H9 (cell line): ENCODE measurements at regions not wholly inside any gene's neighbourhood (a gene's known extent, or its start where the extent isn't known, plus 50 kb on each side); places are given as distances from the start of the nearest gene placed in this dataset.

ENCODE experiments used
- DNase-seq: peaks from one replicate; pipeline ENCODE4 v3.0.0-alpha.2; 2017
- H2AFZ ChIP-seq: one replicate; pipeline ENCODE4 v1.6.1; 2013; ENCODE audit warnings: mild to moderate bottlenecking, low read length, control low read depth, moderate library complexity
- H2AK5ac ChIP-seq: 2 replicates; pipeline ENCODE4 v1.6.1; 2013; ENCODE audit warnings: low read length, control low read depth, mixed read lengths; ENCODE audit not compliant: insufficient read length
- H2BK120ac ChIP-seq: one replicate; pipeline ENCODE4 v1.6.1; 2013; ENCODE audit warnings: low read depth, mild to moderate bottlenecking, low read length, control low read depth, inconsistent platforms; ENCODE audit not compliant: poor library complexity, severe bottlenecking
- H2BK12ac ChIP-seq: 2 replicates; pipeline ENCODE4 v1.6.1; 2013; ENCODE audit warnings: low read length, control low read depth, mixed read lengths, low read depth; ENCODE audit not compliant: insufficient read length
- H2BK15ac ChIP-seq: 2 replicates; pipeline ENCODE4 v1.6.1; 2013; ENCODE audit warnings: low read depth, low read length, control low read depth
- H2BK20ac ChIP-seq: one replicate; pipeline ENCODE4 v1.6.1; 2013; ENCODE audit warnings: low read depth, mild to moderate bottlenecking, low read length, control low read depth, inconsistent platforms; ENCODE audit not compliant: poor library complexity, severe bottlenecking
- H2BK5ac ChIP-seq: 2 replicates; pipeline ENCODE4 v1.6.1; 2013; ENCODE audit warnings: low read length, control low read depth, mixed read lengths; ENCODE audit not compliant: insufficient read length
- H3K14ac ChIP-seq: 2 replicates; pipeline ENCODE4 v1.6.1; 2013; ENCODE audit warnings: low read length, control low read depth; ENCODE audit not compliant: insufficient read depth
- H3K18ac ChIP-seq: 2 replicates; pipeline ENCODE4 v1.6.1; 2013; ENCODE audit warnings: low read depth, mild to moderate bottlenecking, mixed read lengths, low read length, control low read depth; ENCODE audit not compliant: insufficient read length
- H3K23ac ChIP-seq: 2 replicates; pipeline ENCODE4 v1.6.1; 2013; ENCODE audit warnings: low read length, control low read depth, mixed read lengths, low read depth; ENCODE audit not compliant: insufficient read length
- H3K23me2 ChIP-seq: 2 replicates; pipeline ENCODE4 v1.6.1; 2013; ENCODE audit warnings: low read depth, mild to moderate bottlenecking, mixed read lengths, low read length, control low read depth; ENCODE audit not compliant: insufficient read length, poor library complexity, severe bottlenecking
- H3K27ac ChIP-seq: 2 replicates; pipeline ENCODE4 v1.5.1; 2013; ENCODE audit warnings: low read length, control low read depth, mixed read lengths, low read depth; ENCODE audit not compliant: insufficient read length
- H3K27me3 ChIP-seq: 2 replicates; pipeline ENCODE4 v1.6.1; 2013; ENCODE audit warnings: low read length, control low read depth, inconsistent platforms; ENCODE audit not compliant: insufficient read depth
- H3K4ac ChIP-seq: 2 replicates; pipeline ENCODE4 v1.6.1; 2013; ENCODE audit warnings: low read depth, mild to moderate bottlenecking, control low read depth, inconsistent platforms, low read length, moderate library complexity
- H3K4me1 ChIP-seq: 2 replicates; pipeline ENCODE4 v1.6.1; 2013; ENCODE audit warnings: low read length, control low read depth, inconsistent platforms; ENCODE audit not compliant: insufficient read depth
- H3K4me2 ChIP-seq: 2 replicates; pipeline ENCODE4 v1.6.1; 2013; ENCODE audit warnings: low read length, control low read depth, mixed read lengths; ENCODE audit not compliant: insufficient read length, insufficient read depth
- H3K56ac ChIP-seq: 2 replicates; pipeline ENCODE4 v1.6.1; 2013; ENCODE audit warnings: low read depth, mild to moderate bottlenecking, mixed read lengths, low read length, control low read depth; ENCODE audit not compliant: insufficient read length
- H3K79me1 ChIP-seq: 2 replicates; pipeline ENCODE4 v1.6.1; 2013; ENCODE audit warnings: low read depth, mild to moderate bottlenecking, moderate library complexity, low read length, control low read depth, inconsistent platforms; ENCODE audit not compliant: insufficient read depth, poor library complexity, severe bottlenecking
- H3K79me2 ChIP-seq: 2 replicates; pipeline ENCODE4 v1.6.1; 2013; ENCODE audit warnings: low read length, control low read depth, inconsistent platforms; ENCODE audit not compliant: insufficient read depth
- H3K9ac ChIP-seq: 2 replicates; pipeline ENCODE4 v1.6.1; 2013; ENCODE audit warnings: low read length, control low read depth, mixed read lengths; ENCODE audit not compliant: insufficient read length; ENCODE audit errors: extremely low read depth
- H3K9me3 ChIP-seq: one replicate; pipeline ENCODE4 v1.6.1; 2013; ENCODE audit warnings: low read depth, low read length, inconsistent platforms; ENCODE audit not compliant: control insufficient read depth
- H3T11ph ChIP-seq: one replicate; pipeline ENCODE4 v1.6.1; 2013; ENCODE audit warnings: mild to moderate bottlenecking, low read length, control low read depth, inconsistent platforms
- H4K20me1 ChIP-seq: one replicate; pipeline ENCODE4 v1.6.1; 2013; ENCODE audit not compliant: control insufficient read depth, insufficient read length, insufficient read depth
- H4K5ac ChIP-seq: 2 replicates; pipeline ENCODE4 v1.6.1; 2013; ENCODE audit warnings: low read depth, mild to moderate bottlenecking, mixed read lengths, low read length, control low read depth; ENCODE audit not compliant: insufficient read length
- H4K8ac ChIP-seq: replicated peaks from 2 replicates; pipeline ENCODE4 v1.6.1; 2013; ENCODE audit warnings: low read length, control low read depth, mixed read lengths, low read depth; ENCODE audit not compliant: insufficient read length
- H4K91ac ChIP-seq: 2 replicates; pipeline ENCODE4 v1.6.1; 2013; ENCODE audit warnings: low read depth, mild to moderate bottlenecking, moderate library complexity, mixed read lengths, low read length, control low read depth; ENCODE audit not compliant: insufficient read length
- H3K27ac Mint-ChIP-seq, 3 experiments: 2 replicates in 2 of 3; 3 replicates in 1 of 3; pipeline ENCODE4 v1.8.0; 2020 to 2021; ENCODE audit warnings: mixed read lengths in 3 of 3, mild to moderate bottlenecking in 1 of 3, moderate library complexity in 1 of 3
- H3K27me3 Mint-ChIP-seq: 2 replicates; pipeline ENCODE4 v1.8.0; 2021; ENCODE audit warnings: low read depth, mild to moderate bottlenecking, moderate library complexity, mixed read lengths
- H3K36me3 Mint-ChIP-seq, 3 experiments: 2 replicates in 2 of 3; 3 replicates in 1 of 3; pipeline ENCODE4 v1.8.0; 2020 to 2021; ENCODE audit warnings: low read depth in 3 of 3, mixed read lengths in 3 of 3; ENCODE audit not compliant: insufficient read depth in 1 of 3
- H3K4me1 Mint-ChIP-seq, 2 experiments: 2 replicates each; pipeline ENCODE4 v1.8.0; 2020; ENCODE audit warnings: mixed read lengths in 2 of 2
- H3K4me3 Mint-ChIP-seq, 2 experiments: 2 replicates in 1 of 2; 3 replicates in 1 of 2; pipeline ENCODE4 v1.8.0; 2020 to 2021; ENCODE audit warnings: mild to moderate bottlenecking in 2 of 2, mixed read lengths in 2 of 2, moderate library complexity in 1 of 2
- H3K9me3 Mint-ChIP-seq, 2 experiments: 2 replicates in 1 of 2; 3 replicates in 1 of 2; pipeline ENCODE4 v1.8.0; 2020; ENCODE audit warnings: mild to moderate bottlenecking in 2 of 2, mixed read lengths in 2 of 2, moderate library complexity in 1 of 2
- TF ChIP-seq, protein P1 (sequence below): fragments of 200-600 bp; sonication (generic); conservative IDR thresholded peaks from 3 replicates; pipeline ENCODE4 v1.8.0; 2021; ENCODE audit warnings: antibody characterized with exemption, mild to moderate bottlenecking

DNA sequence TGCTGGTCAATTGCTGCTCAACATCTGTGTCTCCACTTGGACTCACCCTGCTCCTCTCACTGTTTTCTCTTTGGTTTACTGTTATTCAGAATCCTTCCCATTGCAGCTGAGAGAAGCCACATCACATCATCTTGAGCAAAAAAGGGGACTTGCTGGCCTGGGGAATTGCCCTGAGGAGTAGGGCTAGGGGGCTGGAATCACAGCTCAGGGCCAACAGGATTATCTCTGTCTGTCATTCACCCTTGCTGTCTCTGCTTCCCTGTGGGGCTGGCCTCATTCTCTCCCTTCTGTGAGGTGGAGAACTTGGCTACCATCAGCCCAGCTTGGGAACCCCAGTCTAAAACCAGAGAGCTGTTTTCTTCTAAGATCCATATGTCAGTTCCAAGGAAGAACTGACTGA lies 140.7 kb upstream of the WNT4 start:
- Mint-ChIP-seq H3K36me3 (no peaks in the 10 kb centered on the region), H3K27ac (no peak overlapping the region), H3K9me3 (peaks cover 0 to 7% of the 10 kb centered on the region in 2 experiments; a peak in 3 of 5 replicates), H3K4me1 (peaks cover 4 to 8% of the 10 kb centered on the region in 2 experiments; a peak in 3 of 4 replicates), H3K27me3 (peaks cover 5% of the 10 kb centered on the region), H3K4me3 (no peak overlapping the region)
- Histone ChIP-seq H2BK120ac (no peak overlapping the region), H2BK5ac (no peak overlapping the region), H4K5ac (no peak overlapping the region), H3K27me3 (no peaks in the 10 kb centered on the region), H2AK5ac (no peak overlapping the region), H3T11ph (no peak overlapping the region), H2AFZ (no peak overlapping the region), H4K8ac (no peak overlapping the region), H3K23me2 (no peaks in the 10 kb centered on the region), H3K14ac (no peak overlapping the region), H3K9me3 (no peaks in the 10 kb centered on the region), H3K4me1 (no peaks in the 10 kb centered on the region), H2BK12ac (no peak overlapping the region), H3K9ac (no peak overlapping the region), H3K27ac (no peak overlapping the region), H4K91ac (no peak overlapping the region), H3K79me2 (no peaks in the 10 kb centered on the region), H3K18ac (no peak overlapping the region), H3K4me2 (no peak overlapping the region), H4K20me1 (no peaks in the 10 kb centered on the region), H3K79me1 (no peaks in the 10 kb centered on the region), H2BK20ac (no peak overlapping the region), H2BK15ac (no peak overlapping the region), H3K23ac (no peak overlapping the region), H3K56ac (no peak overlapping the region), H3K4ac (no peak overlapping the region)
- DNase-seq: no peak
- TF ChIP-seq, protein P1, sequence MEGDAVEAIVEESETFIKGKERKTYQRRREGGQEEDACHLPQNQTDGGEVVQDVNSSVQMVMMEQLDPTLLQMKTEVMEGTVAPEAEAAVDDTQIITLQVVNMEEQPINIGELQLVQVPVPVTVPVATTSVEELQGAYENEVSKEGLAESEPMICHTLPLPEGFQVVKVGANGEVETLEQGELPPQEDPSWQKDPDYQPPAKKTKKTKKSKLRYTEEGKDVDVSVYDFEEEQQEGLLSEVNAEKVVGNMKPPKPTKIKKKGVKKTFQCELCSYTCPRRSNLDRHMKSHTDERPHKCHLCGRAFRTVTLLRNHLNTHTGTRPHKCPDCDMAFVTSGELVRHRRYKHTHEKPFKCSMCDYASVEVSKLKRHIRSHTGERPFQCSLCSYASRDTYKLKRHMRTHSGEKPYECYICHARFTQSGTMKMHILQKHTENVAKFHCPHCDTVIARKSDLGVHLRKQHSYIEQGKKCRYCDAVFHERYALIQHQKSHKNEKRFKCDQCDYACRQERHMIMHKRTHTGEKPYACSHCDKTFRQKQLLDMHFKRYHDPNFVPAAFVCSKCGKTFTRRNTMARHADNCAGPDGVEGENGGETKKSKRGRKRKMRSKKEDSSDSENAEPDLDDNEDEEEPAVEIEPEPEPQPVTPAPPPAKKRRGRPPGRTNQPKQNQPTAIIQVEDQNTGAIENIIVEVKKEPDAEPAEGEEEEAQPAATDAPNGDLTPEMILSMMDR: no peak
